Fibroblast of lung (primary cell): ENCODE measurements at regions not wholly inside any gene's neighbourhood (a gene's known extent, or its start where the extent isn't known, plus 50 kb on each side); places are given as distances from the start of the nearest gene placed in this dataset.

Experiments
- DNase-seq, 2 donors: peaks; one replicate each; pipeline versions ENCODE4 v3.0.0 to v3.0.0-alpha.2; 2010; ENCODE audit warnings: low read depth in 2 of 2
- H2AFZ ChIP-seq: 2 replicates; pipeline ENCODE4 v1.5.1; 2012; ENCODE audit warnings: low read length, control low read depth, inconsistent platforms
- H3K27ac ChIP-seq: 2 replicates; pipeline ENCODE4 v1.5.1; 2011; ENCODE audit warnings: low read length, control low read depth; ENCODE audit not compliant: insufficient read depth
- H3K27me3 ChIP-seq: 2 replicates; pipeline ENCODE4 v1.5.1; 2011; ENCODE audit warnings: mild to moderate bottlenecking, low read length; ENCODE audit not compliant: control insufficient read depth, insufficient read depth
- H3K36me3 ChIP-seq: 2 replicates; pipeline ENCODE4 v1.5.1; 2011; ENCODE audit warnings: low read length; ENCODE audit not compliant: control insufficient read depth, insufficient read depth
- H3K4me1 ChIP-seq: 2 replicates; pipeline ENCODE4 v1.5.1; 2011; ENCODE audit warnings: low read length; ENCODE audit not compliant: control insufficient read depth, insufficient read depth; ENCODE audit errors: extremely low read depth
- H3K4me2 ChIP-seq: 2 replicates; pipeline ENCODE4 v1.5.1; 2011; ENCODE audit warnings: low read length, control low read depth; ENCODE audit not compliant: insufficient read depth; ENCODE audit errors: extremely low read depth
- H3K4me3 ChIP-seq, 4 experiments: fragments of 200-600 bp in 1 of 4; sonication (generic) in 1 of 4; replicated peaks in 1 of 4; 2 replicates each; pipeline ENCODE4 v1.5.1; 2011 to 2016; ENCODE audit warnings: low read length in 4 of 4, low read depth in 3 of 4, mild to moderate bottlenecking in 3 of 4, control low read depth in 2 of 4, inconsistent platforms in 1 of 4, mixed read lengths in 1 of 4; ENCODE audit not compliant: insufficient read depth in 1 of 4; ENCODE audit errors: control extremely low read depth in 1 of 4
- H3K79me2 ChIP-seq: 2 replicates; pipeline ENCODE4 v1.5.1; 2012; ENCODE audit warnings: mild to moderate bottlenecking, low read length, inconsistent platforms; ENCODE audit not compliant: control insufficient read depth, insufficient read depth
- H3K9ac ChIP-seq: 2 replicates; pipeline ENCODE4 v1.5.1; 2011; ENCODE audit warnings: mild to moderate bottlenecking, low read length, control low read depth; ENCODE audit not compliant: insufficient read depth
- H3K9me3 ChIP-seq: 2 replicates; pipeline ENCODE4 v1.5.1; 2012; ENCODE audit warnings: low read depth, low read length; ENCODE audit not compliant: control insufficient read depth, insufficient read depth
- H4K20me1 ChIP-seq: 2 replicates; pipeline ENCODE4 v1.5.1; 2011; ENCODE audit warnings: low read length; ENCODE audit not compliant: control insufficient read depth, insufficient read depth; ENCODE audit errors: extremely low read depth
- EZH2 ChIP-seq: IDR thresholded peaks from 2 replicates; pipeline ENCODE4 v1.5.1; 2012; ENCODE audit warnings: low read length, control low read depth, mild to moderate bottlenecking; ENCODE audit errors: missing control alignments
- TF ChIP-seq, protein P1 (sequence below), 2 donors: IDR thresholded peaks in 1 of 2; conservative IDR thresholded peaks in 1 of 2; 1 replicate in 1 of 2; 2 replicates in 1 of 2; pipeline ENCODE4 v1.5.1; 2011 to 2012; ENCODE audit warnings: low read length in 2 of 2, control low read depth in 1 of 2, inconsistent platforms in 1 of 2, low read depth in 1 of 2, mild to moderate bottlenecking in 1 of 2

DNA sequence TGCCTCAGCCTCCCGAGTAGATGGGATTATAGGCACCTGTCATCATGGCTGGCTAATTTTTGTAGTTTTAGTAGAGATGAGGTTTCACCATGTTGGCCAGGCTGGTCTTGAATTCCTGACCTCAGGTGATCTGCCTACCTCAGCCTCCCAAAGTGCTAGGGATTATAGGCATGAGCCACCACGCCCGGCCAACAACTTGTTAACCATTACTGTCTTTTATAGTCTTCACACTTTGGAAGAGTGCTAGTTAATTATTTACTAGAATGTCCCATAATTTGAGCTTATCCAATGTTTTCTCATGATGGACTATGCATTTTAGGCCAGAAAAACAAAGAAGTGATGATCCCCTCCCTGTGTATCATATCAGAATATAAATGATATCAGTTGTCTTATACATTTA is 288.6 kb upstream of the CBLB start:
- no peak overlapping the region for H2AFZ ChIP-seq
- H3K9me3 ChIP-seq = no peaks in the 10 kb centered on the region
- no peak overlapping the region for H3K9ac ChIP-seq
- no peak overlapping the region for H3K27ac ChIP-seq
- H3K4me3 ChIP-seq = no peak overlapping the region
- no peaks in the 10 kb centered on the region for H4K20me1 ChIP-seq
- no peaks in the 10 kb centered on the region for H3K79me2 ChIP-seq
- TF ChIP-seq, protein P1, sequence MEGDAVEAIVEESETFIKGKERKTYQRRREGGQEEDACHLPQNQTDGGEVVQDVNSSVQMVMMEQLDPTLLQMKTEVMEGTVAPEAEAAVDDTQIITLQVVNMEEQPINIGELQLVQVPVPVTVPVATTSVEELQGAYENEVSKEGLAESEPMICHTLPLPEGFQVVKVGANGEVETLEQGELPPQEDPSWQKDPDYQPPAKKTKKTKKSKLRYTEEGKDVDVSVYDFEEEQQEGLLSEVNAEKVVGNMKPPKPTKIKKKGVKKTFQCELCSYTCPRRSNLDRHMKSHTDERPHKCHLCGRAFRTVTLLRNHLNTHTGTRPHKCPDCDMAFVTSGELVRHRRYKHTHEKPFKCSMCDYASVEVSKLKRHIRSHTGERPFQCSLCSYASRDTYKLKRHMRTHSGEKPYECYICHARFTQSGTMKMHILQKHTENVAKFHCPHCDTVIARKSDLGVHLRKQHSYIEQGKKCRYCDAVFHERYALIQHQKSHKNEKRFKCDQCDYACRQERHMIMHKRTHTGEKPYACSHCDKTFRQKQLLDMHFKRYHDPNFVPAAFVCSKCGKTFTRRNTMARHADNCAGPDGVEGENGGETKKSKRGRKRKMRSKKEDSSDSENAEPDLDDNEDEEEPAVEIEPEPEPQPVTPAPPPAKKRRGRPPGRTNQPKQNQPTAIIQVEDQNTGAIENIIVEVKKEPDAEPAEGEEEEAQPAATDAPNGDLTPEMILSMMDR (conservative IDR thresholded peaks at IDR 0.05 in 1 of 2, IDR thresholded peaks at IDR 0.05 in 1 of 2; ENCODE audit: low read depth in 1 of 2, low read length in 2 of 2) = no peak
- TF ChIP-seq EZH2 = no peak
- H3K4me1 ChIP-seq = no peaks in the 10 kb centered on the region
- DNase-seq = no peak
- no peaks in the 10 kb centered on the region for H3K27me3 ChIP-seq
- H3K4me2 ChIP-seq = no peak overlapping the region
- H3K36me3 ChIP-seq = no peaks in the 10 kb centered on the region

DNA sequence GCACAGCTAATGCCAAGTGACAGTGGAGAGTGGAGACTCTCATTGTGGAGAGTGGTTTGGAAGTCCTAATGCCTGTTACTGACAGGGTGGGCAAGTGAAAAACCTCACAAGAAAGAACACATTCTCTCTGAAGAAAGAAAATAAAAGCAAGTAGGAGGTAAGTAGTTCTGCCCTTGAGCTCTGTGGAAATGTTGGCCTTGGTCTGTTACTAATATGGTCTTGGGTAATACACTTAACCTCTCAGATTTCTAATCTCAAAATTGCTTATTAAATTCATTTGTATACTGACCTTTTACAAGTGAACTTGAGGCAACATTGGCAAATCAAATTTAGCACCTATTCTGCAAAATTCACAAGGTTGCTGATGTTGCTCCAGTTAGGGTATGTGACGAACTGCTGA is 291.6 kb upstream of the CBLB start:
- H2AFZ ChIP-seq = no peak overlapping the region
- no peak overlapping the region for H3K4me2 ChIP-seq
- no peaks in the 10 kb centered on the region for H3K4me1 ChIP-seq
- H3K27me3 ChIP-seq = no peaks in the 10 kb centered on the region
- H3K9me3 ChIP-seq = no peaks in the 10 kb centered on the region
- H3K9ac ChIP-seq = no peak overlapping the region
- no peak overlapping the region for H3K4me3 ChIP-seq
- H3K79me2 ChIP-seq = no peaks in the 10 kb centered on the region
- H3K36me3 ChIP-seq = no peaks in the 10 kb centered on the region
- no peak for DNase-seq
- no peak overlapping the region for H3K27ac ChIP-seq
- TF ChIP-seq, protein P1 (conservative IDR thresholded peaks at IDR 0.05 in 1 of 2, IDR thresholded peaks at IDR 0.05 in 1 of 2; ENCODE audit: low read depth in 1 of 2, low read length in 2 of 2) = no peak
- TF ChIP-seq EZH2 = no peak
- no peaks in the 10 kb centered on the region for H4K20me1 ChIP-seq

DNA sequence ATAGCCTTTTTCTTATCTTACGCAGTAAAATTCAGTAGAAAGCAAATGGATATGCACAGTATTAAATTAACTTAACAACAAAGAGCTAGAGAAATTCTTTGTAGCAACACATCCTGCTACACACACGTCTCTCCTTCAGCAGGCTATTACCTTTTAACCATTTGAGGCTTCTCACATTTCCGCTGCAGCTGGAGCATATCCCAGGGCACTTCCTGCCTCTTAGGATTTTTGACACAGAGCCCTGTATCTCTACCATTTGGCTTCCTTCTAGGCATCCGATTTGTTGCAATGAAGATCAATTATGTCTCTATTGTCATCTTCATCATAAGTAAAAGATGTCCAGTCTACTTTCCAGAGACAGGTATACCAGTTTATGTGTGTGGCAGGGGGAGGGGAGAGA is 292.4 kb upstream of the CBLB start:
- H3K27me3 ChIP-seq = no peaks in the 10 kb centered on the region
- no peak overlapping the region for H3K4me3 ChIP-seq
- no peak for DNase-seq
- H3K4me2 ChIP-seq = no peak overlapping the region
- H4K20me1 ChIP-seq = no peaks in the 10 kb centered on the region
- no peak overlapping the region for H3K27ac ChIP-seq
- TF ChIP-seq EZH2 = no peak
- TF ChIP-seq, protein P1 (conservative IDR thresholded peaks at IDR 0.05 in 1 of 2, IDR thresholded peaks at IDR 0.05 in 1 of 2; ENCODE audit: low read depth in 1 of 2, low read length in 2 of 2) = no peak
- H3K4me1 ChIP-seq = no peaks in the 10 kb centered on the region
- no peaks in the 10 kb centered on the region for H3K36me3 ChIP-seq
- no peak overlapping the region for H3K9ac ChIP-seq
- no peak overlapping the region for H2AFZ ChIP-seq
- H3K9me3 ChIP-seq = no peaks in the 10 kb centered on the region
- H3K79me2 ChIP-seq = no peaks in the 10 kb centered on the region
